ENCODE measurements at regions not wholly inside any gene's neighbourhood (a gene's known extent, or its start where the extent isn't known, plus 50 kb on each side); places are given as distances from the start of the nearest gene placed in this dataset.

- TF ChIP-seq CTCF (IDR thresholded peaks at IDR 0.05) (no peak), POLR2A (IDR thresholded peaks at IDR 0.05) (no peak), POLR2AphosphoS5 (IDR thresholded peaks at IDR 0.05) (no peak)
These were observed 162.4 kb upstream of the CST7 start for GRCh38 chr20:24786646-24787045.

All from transverse colon (tissue), 4 donors.